Left colon (tissue), 2 donors: ENCODE measurements at regions not wholly inside any gene's neighbourhood (a gene's known extent, or its start where the extent isn't known, plus 50 kb on each side); places are given as distances from the start of the nearest gene placed in this dataset.
"Not testable (repeated sequence)": the region's sequence is repeated elsewhere in the genome, so short reads cannot be mapped to it uniquely, and the experiment has no call there.

Source experiments
- ATAC-seq: fragments of 200-7000 bp; cut with Tn5 transposase; one replicate; pipeline ENCODE4 v1.9.1; 2020; ENCODE audit warnings: mild to moderate bottlenecking, moderate library complexity
- DNase-seq, 2 donors: peaks; one replicate each; pipeline ENCODE4 v3.0.0-alpha.2; 2020
- intact Hi-C, 2 donors: fragments of 100-400 bp; cut with DNase I in 1 of 2; cut with micrococcal nuclease in 1 of 2; formaldehyde crosslinking; loops; one replicate each; pipeline versions ENCODE4 v1.11.2 to v1.14.0; 2022; cut with DNase I, micrococcal nuclease
- donor health status: DM: no; HTN: no; CAD: no.
- donor health status: DM: yes; HTN: yes; CAD: no.

DNA sequence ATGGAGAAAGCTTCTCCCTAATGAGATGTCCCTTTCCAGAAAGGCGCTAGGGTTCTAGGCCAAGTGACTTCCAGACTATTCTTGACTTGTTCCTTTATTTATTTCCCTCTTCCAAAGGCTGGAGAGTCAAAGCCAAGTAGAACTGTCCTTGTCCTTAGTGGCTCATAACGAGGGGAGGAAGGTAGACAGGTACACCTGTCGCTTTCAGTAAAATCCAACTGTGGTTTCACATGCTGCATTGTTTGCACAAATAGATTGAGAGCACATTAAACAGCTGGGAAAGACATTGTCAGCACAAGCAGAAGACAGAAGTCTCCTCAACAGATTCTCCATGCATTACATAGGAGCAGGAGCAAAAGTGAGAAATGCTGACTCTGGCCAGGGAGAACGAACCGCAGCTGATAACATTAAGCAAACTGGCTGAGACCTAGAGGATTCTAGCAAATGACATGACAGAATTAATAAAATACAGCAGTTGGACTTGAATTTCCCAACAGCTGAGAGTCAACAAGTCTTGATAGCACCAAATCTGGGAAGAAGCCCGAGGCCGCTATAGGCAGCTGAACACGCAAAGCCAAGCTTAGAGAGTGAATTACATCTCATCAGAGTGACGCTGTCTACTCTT, 227.7 kb downstream of the TLE3 start:
- ATAC-seq (no peak), DNase-seq (no peak)
- intact Hi-C loops: no loop called here

DNA sequence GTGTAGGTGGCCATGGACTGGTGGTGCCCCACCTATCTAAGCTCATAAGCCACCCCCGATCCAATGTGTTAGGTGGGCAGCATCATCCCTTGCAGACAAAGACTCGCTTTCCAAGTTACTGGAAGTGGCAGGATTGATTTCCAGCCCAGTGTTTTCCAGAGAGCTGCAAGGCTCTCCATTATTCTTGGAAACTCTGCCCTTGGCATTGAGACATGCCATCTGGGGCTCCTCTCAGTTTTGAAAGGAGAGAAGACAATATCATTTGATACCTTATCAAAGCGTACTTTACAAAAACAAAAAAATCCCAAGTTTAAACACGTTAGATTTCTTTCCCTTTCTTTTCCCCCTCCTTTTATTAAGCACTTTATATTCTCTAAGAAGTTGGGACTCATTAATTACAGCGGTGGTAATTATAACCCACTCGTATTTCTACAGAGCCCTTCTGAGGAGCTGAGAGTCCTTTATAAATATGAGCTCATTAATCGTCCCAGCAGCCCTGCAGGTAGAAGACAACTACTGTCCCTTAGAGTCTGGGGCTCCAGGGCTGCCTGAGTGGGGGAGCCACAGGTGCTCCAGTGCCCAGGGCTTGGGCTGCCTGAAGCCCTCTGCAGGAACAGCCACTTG, 226.1 kb downstream of the TLE3 start:
- no peak for ATAC-seq

DNA sequence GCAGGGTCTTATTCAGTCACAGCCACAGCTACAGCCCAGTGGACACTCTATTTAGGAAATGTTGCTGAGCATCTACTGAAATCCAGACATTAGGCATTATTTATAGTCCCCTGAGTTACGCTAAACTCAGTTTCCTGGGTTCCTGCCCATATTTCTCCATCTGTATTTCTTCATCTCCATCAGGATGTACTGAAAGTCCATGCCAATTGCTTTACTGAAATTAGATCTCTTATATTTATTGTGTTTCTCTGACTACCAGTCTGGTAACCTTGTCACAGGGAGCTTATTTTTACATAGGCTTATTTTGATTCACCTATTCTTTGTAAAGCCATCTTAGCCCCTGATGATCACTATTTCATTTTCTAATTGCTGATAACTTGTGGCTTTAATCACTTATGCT, 223.9 kb downstream of the TLE3 start:
- ATAC-seq (no peak), DNase-seq (no peak)
- intact Hi-C loops: no loop called here

More for the DNA sequence above, 226.1 kb downstream of the TLE3 start:
- intact Hi-C loops: no loop called here
- no peak for DNase-seq

DNA sequence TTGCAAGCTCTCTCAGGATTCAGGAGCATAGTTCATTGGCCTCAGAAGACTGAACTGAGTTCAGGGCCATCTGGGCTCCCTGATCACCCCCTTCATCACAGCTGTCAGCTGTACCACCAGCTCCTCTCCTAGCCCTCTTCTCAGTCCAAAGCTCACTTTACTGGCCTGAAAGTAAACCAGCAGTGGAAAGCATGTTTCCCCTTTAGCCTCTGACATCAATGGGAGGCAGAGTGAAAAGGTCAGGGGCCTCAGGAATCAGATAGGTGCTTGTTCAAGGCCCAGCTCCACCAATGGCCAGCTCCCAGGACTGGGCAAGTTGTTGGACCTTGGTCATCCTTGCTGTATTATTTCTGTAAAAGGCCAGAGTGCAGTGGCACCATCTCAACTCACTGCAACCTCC, 223.4 kb downstream of the TLE3 start:
- intact Hi-C loops: no loop called here
- DNase-seq (no peak), ATAC-seq (no peak)

DNA sequence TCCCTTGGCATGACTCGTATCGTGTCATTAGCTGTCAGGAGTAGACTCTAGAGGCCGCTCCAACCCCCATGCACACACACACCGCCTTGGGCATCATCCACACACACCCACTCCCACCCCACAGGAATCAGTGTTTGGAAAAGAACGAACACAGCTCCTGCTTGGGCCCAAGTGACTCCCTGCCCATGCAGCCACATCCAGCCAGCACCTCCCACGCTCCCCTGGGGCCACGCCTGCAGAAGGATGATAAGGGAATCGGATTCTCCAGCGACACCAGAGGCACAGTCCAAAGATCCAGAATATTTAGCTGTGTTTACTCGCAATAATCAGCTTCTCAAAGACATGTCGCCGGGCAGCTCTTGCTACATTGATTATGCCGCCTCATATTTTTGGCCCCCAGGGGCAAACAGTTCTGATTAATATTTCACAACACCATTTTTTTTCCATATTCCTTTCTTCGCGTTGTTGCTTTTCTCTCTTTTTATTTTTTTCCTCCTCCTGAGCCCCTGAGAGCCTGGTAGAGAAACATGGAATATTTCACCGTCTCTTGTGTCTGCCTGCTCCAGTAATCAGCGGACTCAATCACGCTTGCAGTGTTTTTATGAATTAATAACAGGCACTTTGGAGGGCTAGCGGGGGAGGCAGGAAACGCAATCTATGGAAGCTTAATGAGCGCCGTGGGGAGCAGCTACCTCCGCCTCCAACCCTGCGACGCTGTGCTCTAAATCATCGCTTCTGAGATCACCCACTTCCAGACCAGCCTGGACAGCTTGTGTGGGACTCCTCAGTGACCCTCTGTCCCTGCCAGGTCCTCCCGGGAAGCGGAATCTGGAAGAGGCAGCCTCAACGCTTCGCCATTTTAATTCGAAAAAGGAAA, 221.4 kb downstream of the TLE3 start:
- intact Hi-C loops: no loop called here
- ATAC-seq (no peak), DNase-seq (no peak)

DNA sequence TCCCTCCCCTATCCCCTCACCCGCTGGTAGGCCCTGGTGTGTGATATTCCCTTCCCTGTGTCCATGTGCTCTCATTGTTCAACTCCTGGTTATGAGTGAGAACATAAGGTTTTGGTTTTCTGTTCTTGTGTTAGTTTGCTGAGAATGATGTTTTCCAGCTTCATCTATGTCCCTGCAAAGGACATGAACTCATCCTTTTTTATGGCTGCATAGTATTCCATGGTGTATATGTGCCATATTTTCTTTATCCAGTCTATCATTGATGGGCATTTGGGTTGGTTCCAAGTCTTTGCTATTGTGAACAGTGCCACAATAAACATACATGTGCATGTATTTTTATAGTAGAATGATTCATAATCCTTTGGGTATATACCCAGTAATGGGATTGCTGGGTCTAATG, 217.8 kb downstream of the TLE3 start:
- DNase-seq, intact Hi-C loops, ATAC-seq: not testable (repeated sequence)

DNA sequence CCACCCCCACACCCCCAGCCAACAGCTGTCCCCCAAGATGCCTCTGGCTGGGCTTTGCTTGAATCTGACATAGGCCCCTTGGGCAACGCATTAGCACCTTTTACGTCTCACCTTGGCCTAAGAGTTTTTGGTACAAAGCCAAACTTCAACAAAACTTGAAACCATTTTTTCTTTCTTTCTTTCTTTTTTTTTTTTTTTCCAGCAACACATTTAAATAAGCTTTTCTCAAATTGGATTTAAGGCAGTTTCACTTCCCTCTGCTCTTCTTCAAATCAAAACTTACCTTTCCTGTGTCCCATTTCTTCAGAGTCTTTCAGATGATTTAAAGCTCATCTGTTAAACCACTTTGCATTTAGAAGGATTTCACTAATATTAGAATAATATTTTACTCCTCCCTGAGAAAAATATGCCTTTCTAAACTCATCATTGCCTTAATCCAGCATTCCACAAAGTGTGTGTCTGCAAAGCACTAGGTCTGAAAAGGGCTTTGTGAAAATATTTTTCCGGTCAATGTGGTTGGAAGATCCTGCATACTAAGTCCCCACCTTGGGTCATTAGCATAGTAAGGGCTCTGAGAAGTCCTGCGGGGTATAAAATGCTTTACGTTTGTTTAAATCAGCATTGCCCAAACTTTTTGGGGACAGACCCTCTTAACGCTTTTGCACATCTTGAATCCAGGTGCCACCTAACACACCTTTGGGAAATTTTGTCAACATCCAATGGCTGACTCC, 217.0 kb downstream of the TLE3 start:
- ATAC-seq (no peak), DNase-seq (no peak)
- intact Hi-C loops: no loop called here

DNA sequence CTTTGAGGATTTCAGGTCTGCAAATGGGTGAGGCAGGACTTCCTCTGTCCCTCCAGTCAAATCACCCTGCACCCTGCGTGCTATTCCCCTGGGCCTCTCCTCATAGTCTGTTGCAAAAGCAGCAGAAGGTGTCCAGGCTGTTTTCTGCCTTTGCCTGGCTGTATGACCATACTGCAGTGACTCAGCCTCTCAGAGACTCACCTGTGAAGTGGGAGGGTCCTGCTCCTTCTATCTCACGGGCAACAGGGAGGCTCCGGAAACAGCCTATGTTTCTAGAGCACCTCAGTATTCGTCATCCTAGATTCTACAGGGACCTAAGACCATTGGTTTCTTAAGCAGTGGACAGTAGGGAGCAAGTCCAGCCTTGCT, 216.4 kb downstream of the TLE3 start:
- DNase-seq (no peak), ATAC-seq (no peak)
- intact Hi-C loops: no loop called here

DNA sequence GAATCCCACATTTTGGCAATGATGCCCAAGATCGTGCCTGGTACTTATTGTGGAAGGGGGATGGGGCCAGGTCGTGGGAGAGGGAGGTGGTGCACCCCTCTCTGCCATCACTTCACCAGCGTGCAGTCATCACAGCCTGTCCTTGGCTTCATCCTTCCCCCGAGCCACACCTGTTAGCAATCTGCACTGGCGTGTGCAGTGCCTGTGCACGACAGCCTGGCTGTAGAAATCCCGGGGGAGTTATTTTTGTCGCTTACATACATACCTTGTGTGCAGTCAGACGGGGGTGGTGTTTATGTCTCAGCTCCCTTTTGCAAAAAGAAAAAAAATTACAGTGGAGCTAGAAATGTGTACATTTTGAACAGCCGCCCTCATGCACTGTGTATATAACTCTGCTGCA, 216.0 kb downstream of the TLE3 start:
- intact Hi-C loops: no loop called here
- no peak for DNase-seq
- ATAC-seq: no peak

DNA sequence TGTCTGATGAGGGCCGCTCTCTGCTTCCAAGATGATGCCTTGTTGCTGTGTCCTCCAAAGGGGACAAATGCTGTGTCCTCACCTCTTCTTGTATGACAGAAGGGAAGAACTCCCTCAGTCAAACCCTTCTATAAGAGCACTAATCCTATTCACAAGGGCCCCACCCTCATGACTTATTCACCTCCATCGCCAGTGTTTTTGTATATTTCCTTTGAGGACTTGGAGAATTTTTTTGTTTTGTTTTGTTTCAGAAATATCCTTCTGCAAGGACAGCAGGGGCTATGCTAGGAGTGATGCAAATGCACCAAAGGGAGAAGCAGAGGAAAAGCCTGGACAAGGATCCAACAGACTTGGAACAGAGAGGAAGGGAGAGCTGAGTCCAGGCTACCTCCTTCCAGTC, 214.4 kb downstream of the TLE3 start:
- intact Hi-C loops: no loop called here
- ATAC-seq (no peak), DNase-seq (no peak)

DNA sequence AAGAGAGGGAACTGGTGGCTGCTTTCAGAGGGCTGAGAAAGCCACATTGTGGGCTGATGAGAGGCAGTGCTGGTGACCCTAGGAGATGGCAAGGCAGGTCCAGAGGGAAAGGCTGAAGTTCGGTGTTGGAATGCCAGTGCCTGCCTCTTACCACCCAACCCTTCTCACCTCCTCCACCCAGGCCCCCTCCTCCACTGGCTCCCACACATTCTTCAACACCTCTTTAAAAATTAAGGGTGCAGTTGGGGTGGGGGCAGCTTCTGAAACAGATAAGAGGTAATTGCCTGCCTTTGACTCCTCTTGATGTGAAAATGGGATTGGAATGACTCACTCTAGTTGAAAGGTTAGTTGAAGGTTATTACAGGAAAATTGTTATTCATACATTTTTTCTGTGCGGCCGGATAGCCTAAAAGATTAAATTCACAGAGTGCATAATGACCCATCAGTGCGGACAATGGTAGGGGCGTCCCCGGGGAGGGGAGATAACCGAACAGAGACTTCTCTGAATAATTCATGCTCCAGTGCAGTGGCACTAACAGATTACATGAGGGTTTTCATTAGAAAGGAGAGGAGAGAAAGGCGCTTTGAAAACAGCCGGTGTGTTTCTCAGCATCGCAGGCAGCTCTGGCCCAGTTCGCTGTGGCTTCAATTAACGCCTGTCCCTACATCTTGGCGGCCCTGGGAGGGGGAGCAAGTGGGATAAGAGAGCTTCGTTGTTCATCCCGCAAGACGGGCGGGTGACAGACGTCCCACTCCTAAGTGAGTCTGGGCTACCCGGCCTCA, 212.4 kb downstream of the TLE3 start:
- no peak for DNase-seq
- intact Hi-C loops: no loop called here
- ATAC-seq: no peak

DNA sequence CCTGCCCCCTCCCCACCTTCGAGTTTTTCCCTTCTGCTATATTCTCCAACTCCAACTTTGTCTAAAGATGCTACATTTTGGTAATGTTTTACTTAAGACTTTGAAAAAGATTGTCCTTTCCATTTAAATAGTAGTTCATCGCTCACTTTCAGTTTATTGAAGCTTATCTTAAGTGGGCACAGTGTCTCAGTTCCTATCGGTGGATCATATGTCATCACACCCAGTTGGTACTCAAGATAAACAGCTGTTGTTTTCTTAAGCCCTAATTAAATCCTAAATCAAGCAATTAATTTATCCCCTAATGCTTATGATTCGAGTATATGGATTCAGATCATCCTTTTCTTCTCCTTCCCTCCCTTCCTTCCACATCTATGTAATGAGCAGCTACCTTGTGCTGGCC, 210.7 kb downstream of the TLE3 start:
- no peak for DNase-seq
- intact Hi-C loops: no loop called here
- ATAC-seq: no peak

DNA sequence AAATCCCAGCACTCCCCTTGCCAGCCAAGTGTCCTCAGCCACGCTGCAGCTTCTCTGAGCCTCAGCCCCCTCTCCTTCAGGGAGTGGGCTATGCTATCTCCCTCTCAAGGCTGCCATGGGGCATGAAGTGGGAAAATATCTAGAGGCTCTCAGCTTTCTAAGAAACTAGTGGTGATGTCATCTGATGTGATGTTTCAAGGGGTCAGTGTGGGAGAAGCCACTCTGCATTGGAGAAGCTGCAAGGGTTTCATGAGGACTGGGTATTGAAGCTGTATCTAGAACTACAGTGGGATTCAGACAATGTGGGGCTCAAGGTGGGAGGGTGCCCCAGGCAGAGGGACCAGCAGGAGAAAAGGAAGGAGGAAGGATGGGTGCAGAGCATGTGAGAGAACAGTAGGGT, 210.2 kb downstream of the TLE3 start:
- ATAC-seq (no peak), DNase-seq (no peak)
- intact Hi-C loops: no loop called here

DNA sequence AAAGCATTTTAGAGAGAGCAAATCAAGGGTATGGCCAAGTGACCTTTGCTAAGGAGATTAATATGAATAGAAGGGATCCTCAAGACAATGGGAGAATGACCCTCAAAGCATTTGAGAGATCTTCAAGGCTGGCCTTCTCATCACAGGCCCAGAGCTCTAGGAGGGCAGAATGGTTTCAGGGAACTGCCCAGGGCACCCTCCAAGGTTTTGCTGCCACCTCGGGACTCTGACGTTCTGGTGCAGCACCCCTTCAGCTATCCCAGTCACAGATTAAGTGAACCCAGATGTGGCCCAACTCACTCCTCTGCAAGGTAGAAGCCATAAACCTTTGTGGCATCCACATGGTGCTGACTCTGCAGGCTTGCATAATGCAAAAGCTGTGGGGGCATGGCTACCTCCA, 209.3 kb downstream of the TLE3 start:
- no peak for DNase-seq
- intact Hi-C loops: no loop called here
- no peak for ATAC-seq

DNA sequence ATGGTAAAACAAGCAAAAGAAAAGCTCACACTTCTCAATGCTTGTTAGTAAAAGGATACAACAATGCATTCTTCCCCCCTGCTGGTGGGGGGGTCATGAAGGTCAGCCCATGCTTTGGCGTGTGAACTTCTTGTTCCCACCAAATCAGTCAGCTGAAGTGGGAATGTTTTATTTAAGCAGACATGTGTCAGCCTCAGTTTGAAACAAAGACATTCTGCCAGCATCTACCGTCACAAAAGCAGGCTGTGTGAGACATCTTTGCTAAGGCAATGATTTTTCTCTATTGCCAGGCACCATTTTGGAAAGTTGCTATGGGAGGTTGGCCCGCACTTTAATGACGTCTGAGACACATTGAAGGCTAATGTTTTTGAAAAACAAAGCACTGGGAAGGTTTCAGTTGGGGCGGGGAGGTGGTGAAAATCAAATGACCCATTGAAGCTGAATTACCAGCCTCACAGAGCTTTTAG, 206.6 kb downstream of the TLE3 start:
- ATAC-seq (no peak), DNase-seq (no peak)
- intact Hi-C loops: no loop called here

DNA sequence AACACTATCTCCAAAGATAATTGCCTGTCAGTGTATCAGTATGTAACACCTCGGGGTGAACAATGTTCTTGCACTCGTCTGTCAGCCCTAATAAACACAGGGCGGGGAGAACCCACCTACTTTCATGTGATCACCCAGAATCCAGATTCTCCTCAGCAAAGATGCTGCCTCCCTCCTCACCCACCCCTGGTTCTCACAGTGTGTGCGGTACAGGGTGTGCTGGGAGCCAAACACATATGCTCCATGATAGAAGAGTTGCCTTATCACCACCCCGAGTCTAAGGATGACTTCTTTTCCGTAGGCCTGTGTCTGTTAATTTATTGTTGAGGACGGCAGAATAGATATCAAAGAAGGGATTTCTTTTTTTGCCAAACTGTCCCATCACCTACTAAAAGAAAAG, 206.1 kb downstream of the TLE3 start:
- intact Hi-C loops: no loop called here
- ATAC-seq: no peak
- no peak for DNase-seq

DNA sequence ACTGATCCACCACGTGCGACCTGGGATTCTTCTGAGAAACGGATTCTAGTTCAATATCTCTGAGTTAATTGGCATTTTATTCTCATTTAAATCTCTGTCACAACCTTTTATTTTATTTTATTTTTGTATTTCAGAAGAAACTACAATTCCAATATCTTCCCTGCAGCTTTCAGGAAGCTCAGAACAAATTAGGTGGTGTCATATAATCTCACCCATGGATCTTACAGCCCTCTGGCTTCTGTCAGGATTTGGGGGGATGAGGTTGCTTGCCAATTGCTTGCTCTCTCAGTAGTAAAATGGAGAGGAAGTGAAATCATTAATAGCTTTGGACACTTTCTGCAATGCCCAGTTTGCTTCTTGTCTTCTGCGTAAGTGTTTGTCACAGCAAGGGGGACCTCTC, 205.4 kb downstream of the TLE3 start:
- DNase-seq: no peak
- intact Hi-C loops: no loop called here
- no peak for ATAC-seq

DNA sequence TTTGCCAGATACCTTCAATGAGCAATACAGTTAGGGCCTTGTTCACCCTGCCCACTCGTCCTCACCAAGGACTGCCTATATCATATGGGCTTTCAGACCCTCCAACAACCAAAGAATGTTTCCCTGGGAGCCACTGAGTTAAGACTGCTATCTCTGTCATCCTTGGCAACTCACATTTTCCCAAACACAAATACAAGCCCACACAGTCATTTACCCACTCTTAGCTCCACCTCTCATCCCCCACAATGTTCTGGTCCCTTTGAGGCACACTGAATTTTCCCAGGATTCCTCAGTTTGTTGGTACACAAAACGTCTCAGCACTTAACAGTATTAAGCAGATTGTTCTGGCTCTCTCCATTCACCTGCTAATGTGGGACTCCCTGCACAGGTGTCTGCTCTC, 204.6 kb downstream of the TLE3 start:
- ATAC-seq: no peak
- no peak for DNase-seq
- intact Hi-C loops: no loop called here

DNA sequence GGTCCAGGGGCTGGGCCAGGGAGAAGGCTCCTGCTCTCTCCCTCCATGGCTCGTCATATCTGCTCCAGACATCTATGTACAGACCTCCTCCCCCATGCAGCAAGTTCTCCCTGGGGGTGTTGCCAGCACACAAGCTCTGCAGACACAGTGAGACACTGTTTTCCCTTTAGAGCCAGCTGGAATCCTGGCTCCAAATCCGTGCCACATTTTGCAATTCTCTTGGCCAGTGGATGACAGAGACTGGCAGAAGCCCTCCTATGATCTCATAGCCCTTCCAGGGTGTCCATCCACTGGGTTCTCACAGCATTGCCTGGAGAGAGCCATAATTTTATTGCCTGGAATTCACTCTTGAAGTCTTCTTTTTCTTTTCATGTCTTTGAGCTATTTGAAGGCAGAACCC, 203.9 kb downstream of the TLE3 start:
- DNase-seq (no peak), ATAC-seq (no peak)
- intact Hi-C loops: no loop called here
